Spleen (tissue), 7 donors: ENCODE measurements at regions not wholly inside any gene's neighbourhood (a gene's known extent, or its start where the extent isn't known, plus 50 kb on each side); places are given as distances from the start of the nearest gene placed in this dataset.
"Not testable (repeated sequence)": the region's sequence is repeated elsewhere in the genome, so short reads cannot be mapped to it uniquely, and the experiment has no call there.

Experiments
- CTCF ChIP-seq, 11 experiments: fragments of 200-600 bp in 7 of 11; fragments of 450-650 bp in 4 of 11; sonication (generic) in 4 of 11; IDR thresholded peaks in 8 of 11; conservative IDR thresholded peaks in 3 of 11; 1 replicate in 7 of 11; 2 replicates in 4 of 11; pipeline versions ENCODE4 v1.4.0 to v1.8.0; 2016 to 2021; ENCODE audit warnings: antibody characterized with exemption in 11 of 11, inconsistent platforms in 4 of 11, mild to moderate bottlenecking in 1 of 11
- POLR2A ChIP-seq, 3 donors: fragments of 450-650 bp; IDR thresholded peaks; one replicate each; pipeline ENCODE4 v1.5.1; 2017; ENCODE audit warnings: antibody characterized with exemption in 3 of 3, mild to moderate bottlenecking in 1 of 3
- donor health status: DM: no; HTN: no; CAD: no; lungs with moderate emphysema.
- donor health status: DM: no; HTN: no; CAD: no.
- donor health status: DM: no; HTN: no; CAD: no.

- not testable (repeated sequence) for TF ChIP-seq CTCF (IDR thresholded peaks at IDR 0.05 in 8 of 11, conservative IDR thresholded peaks at IDR 0.05 in 3 of 11); POLR2A (IDR thresholded peaks at IDR 0.05)
Measured at GRCh38 chr4:3597896-3598505, 65.8 kb upstream of the LRPAP1 start.
